Activated CD8-positive, alpha-beta T cell treated with anti-CD3 and anti-CD28 coated beads for 36 hours (primary cell): ENCODE measurements at regions not wholly inside any gene's neighbourhood (a gene's known extent, or its start where the extent isn't known, plus 50 kb on each side); places are given as distances from the start of the nearest gene placed in this dataset.
A peak's percentile ranks its signal among the peaks of the same experiment; 100 is the strongest.
"Not testable (repeated sequence)": the region's sequence is repeated elsewhere in the genome, so short reads cannot be mapped to it uniquely, and the experiment has no call there.

Experiments used
- ATAC-seq: fragments of 200-7000 bp; cut with Tn5 transposase; one replicate; pipeline ENCODE4 v1.10.0; 2021; ENCODE audit warnings: mild to moderate bottlenecking, moderate library complexity
- CTCF ChIA-PET: fragments of 350-600 bp; sonication (Branson Sonifier 250); formaldehyde crosslinking; loops from one replicate; lab custom pipeline; 2021; ENCODE audit warnings: antibody characterized with exemption; lab: Charles Lee
- POLR2A ChIA-PET: fragments of 350-600 bp; sonication (Branson Sonifier 250); formaldehyde crosslinking; loops from one replicate; lab custom pipeline; 2021; ENCODE audit warnings: antibody characterized with exemption; lab: Charles Lee
- DNase-seq: peaks from one replicate; pipeline ENCODE4 v3.0.0-alpha.2; 2020
- H3K27ac Mint-ChIP-seq: one replicate; pipeline ENCODE4 v1.8.0; 2021; ENCODE audit warnings: mild to moderate bottlenecking, mixed read lengths
- H3K27me3 Mint-ChIP-seq: one replicate; pipeline ENCODE4 v1.8.0; 2021; ENCODE audit warnings: mixed read lengths
- H3K36me3 Mint-ChIP-seq: one replicate; pipeline ENCODE4 v1.8.0; 2021; ENCODE audit warnings: low read depth, mixed read lengths
- H3K4me1 Mint-ChIP-seq: one replicate; pipeline ENCODE4 v1.8.0; 2021; ENCODE audit warnings: low read depth, mixed read lengths
- H3K4me3 Mint-ChIP-seq: one replicate; pipeline ENCODE4 v1.8.0; 2021; ENCODE audit warnings: mild to moderate bottlenecking, moderate library complexity, mixed read lengths
- H3K9me3 Mint-ChIP-seq: one replicate; pipeline ENCODE4 v1.8.0; 2021; ENCODE audit warnings: mixed read lengths
- CTCF ChIP-seq: fragments of 200-600 bp; IDR thresholded peaks from one replicate; pipeline ENCODE4 v1.8.0; 2022; ENCODE audit warnings: antibody characterized with exemption, mild to moderate bottlenecking
- intact Hi-C: fragments of 100-400 bp; cut with micrococcal nuclease; formaldehyde crosslinking; loops from one replicate; pipeline ENCODE4 v1.10.0; 2022

GRCh38 chr7:114813624-114814023, 108.3 kb upstream of the MDFIC start:
- no peak overlapping the region for H3K4me3 Mint-ChIP-seq
- intact Hi-C loops: no loop called here

DNA sequence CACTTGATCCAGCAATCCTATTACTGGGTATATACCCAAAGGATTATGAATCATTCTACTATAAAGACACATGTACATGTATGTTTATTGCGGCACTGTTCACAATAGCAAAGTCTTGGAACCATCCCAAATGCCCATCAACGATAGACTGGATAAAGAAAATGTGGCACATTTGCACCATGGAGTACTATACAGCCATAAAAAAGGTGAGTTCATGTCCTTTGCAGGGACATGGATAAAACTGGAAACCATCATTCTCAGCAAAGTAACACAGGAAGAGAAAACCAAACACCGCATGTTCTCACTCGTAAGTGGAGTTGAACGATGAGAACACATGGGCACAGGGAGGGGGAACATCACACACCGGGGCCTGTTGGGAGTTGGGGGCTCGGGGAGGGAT, 104.9 kb upstream of the MDFIC start:
- DNase-seq, POLR2A ChIA-PET, H3K9me3 Mint-ChIP-seq, ATAC-seq, H3K27me3 Mint-ChIP-seq, H3K36me3 Mint-ChIP-seq, H3K4me3 Mint-ChIP-seq, CTCF ChIA-PET, intact Hi-C loops, H3K27ac Mint-ChIP-seq: not testable (repeated sequence)
- H3K4me1 Mint-ChIP-seq: peaks cover 34% of the 10 kb centered on the region

More at GRCh38 chr7:114813624-114814023, 108.3 kb upstream of the MDFIC start:
- ATAC-seq (peak; percentile 77), DNase-seq (no peak)
- Mint-ChIP-seq H3K36me3 (no peaks in the 10 kb centered on the region), H3K9me3 (peaks cover 3% of the 10 kb centered on the region), H3K27ac (no peak overlapping the region), H3K27me3 (peaks cover 3% of the 10 kb centered on the region), H3K4me1 (peaks cover 24% of the 10 kb centered on the region)
- ChIA-PET POLR2A (interaction anchor here (1.3 kb wide), 1 partner anchor 9 kb away, joined by 3 read pairs; no protein-coding TSS in a partner anchor), CTCF (interaction anchor here (1.2 to 1.3 kb wide), 2 partner anchors 21 to 22 kb away, joined by 3 read pairs; no protein-coding TSS in a partner anchor)
- no peak for TF ChIP-seq CTCF

DNA sequence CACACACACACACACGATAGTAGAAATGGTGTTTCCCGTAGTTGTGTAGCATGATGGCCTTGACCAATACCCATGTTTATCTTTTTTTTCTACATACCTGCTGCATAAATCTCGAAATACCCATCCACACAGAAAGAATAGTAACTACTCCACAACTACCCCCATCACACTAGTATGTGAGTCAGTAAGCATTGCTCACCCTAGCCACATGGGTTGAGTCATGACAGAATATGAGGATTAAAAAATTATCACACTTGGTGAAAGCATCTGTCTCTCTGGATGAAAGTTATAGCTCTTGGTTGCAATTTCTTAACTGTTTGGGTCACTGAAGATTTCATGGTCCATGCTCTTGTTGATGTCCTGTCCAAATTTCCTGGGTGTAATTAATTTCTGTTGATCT, 103.4 kb upstream of the MDFIC start:
- no peak for TF ChIP-seq CTCF
- Mint-ChIP-seq H3K27me3 (peaks cover 3% of the 10 kb centered on the region), H3K9me3 (peaks cover 3% of the 10 kb centered on the region), H3K27ac (no peak overlapping the region), H3K4me3 (no peak overlapping the region), H3K4me1 (peaks cover 30% of the 10 kb centered on the region), H3K36me3 (no peaks in the 10 kb centered on the region)
- DNase-seq (peak; percentile 39), ATAC-seq (peak; percentile 89)
- intact Hi-C loops: no loop called here
- ChIA-PET POLR2A (no interaction called here), CTCF (no interaction called here)

GRCh38 chr7:114819616-114820362, 102.1 kb upstream of the MDFIC start:
- ChIA-PET CTCF (interaction anchor here (1.0 to 1.4 kb wide), 2 partner anchors 11 to 13 kb away, joined by 3 read pairs; no protein-coding TSS in a partner anchor), POLR2A (no interaction called here)
- ATAC-seq (no peak), DNase-seq (no peak)
- H3K4me1 Mint-ChIP-seq: peaks cover 20% of the 10 kb centered on the region
- no peak overlapping the region for H3K4me3 Mint-ChIP-seq
- H3K27ac Mint-ChIP-seq: no peak overlapping the region
- peaks cover 3% of the 10 kb centered on the region for H3K27me3 Mint-ChIP-seq
- TF ChIP-seq CTCF: no peak
- H3K36me3 Mint-ChIP-seq: no peaks in the 10 kb centered on the region
- peaks cover 5% of the 10 kb centered on the region for H3K9me3 Mint-ChIP-seq
- intact Hi-C loops: no loop called here

DNA sequence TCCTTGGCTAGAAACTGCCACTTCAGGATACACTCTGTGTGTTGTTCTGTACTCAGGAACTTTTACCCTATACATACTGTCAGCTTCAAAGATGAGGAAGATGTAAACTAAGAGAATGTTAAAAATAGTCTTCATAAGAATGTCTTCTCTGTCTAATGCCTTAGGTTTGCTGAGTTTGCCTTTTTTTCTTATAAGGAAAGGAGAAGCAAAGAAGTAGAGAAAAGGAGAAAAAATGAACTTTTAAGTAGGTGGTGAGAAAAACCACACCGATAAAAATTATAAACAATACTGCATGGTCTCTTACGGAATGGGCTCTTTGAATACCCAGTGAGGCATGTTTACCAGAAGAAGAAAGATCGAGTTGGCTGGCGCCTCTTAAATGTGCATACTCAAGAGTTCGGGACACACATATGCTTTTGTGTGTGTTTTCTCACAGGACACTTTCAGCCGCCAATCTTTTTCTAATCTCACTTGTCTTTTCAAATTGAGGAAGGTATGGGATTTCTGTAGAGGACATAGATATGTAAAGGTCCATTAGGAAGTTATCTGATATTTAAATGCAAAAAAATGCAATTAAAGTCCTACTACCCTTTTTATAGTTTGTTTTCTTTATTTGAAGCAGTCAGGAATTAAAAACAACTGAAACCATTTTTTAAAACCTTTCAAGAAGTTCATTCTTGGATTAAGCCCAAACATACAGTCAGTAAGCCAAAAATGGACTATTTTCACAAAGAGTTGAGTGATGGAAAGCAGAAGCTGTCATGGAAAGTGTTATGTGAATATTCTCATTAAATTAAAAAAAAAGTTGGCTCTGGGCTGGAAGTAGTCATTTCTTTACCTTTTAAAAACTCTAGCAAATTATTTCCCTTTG, 100.6 kb upstream of the MDFIC start:
- ATAC-seq (no peak), DNase-seq (no peak)
- peaks cover 13% of the 10 kb centered on the region for H3K9me3 Mint-ChIP-seq
- ChIA-PET CTCF (interaction anchor here (1.0 kb wide), 1 partner anchor 520 kb away, joined by 4 read pairs; no protein-coding TSS in a partner anchor), POLR2A (interaction anchor here (0.6 kb wide), 1 partner anchor 390 kb away, joined by 3 read pairs; no protein-coding TSS in a partner anchor)
- peaks cover 31% of the 10 kb centered on the region for H3K4me1 Mint-ChIP-seq
- intact Hi-C loops: no loop called here
- H3K27me3 Mint-ChIP-seq: peaks cover 3% of the 10 kb centered on the region
- peaks cover 10% of the 10 kb centered on the region for H3K36me3 Mint-ChIP-seq
- peak overlapping the region; percentile 45 for H3K27ac Mint-ChIP-seq
- no peak overlapping the region for H3K4me3 Mint-ChIP-seq
- no peak for TF ChIP-seq CTCF
